ACHN (cell line): ENCODE measurements at regions not wholly inside any gene's neighbourhood (a gene's known extent, or its start where the extent isn't known, plus 50 kb on each side); places are given as distances from the start of the nearest gene placed in this dataset.
A peak's percentile ranks its signal among the peaks of the same experiment; 100 is the strongest.

Experiments
- DNase-seq: peaks from one replicate; pipeline ENCODE4 v3.0.0-alpha.2; 2015
- in situ Hi-C: cut with HindIII; loops from 2 replicates; pipeline ENCODE4 v1.10.0; 2017; ENCODE audit warnings: low sequenced_read_pairs, low pct_ligation_motif_present, low pct_unique_long_range_greater_than_20kb

DNA sequence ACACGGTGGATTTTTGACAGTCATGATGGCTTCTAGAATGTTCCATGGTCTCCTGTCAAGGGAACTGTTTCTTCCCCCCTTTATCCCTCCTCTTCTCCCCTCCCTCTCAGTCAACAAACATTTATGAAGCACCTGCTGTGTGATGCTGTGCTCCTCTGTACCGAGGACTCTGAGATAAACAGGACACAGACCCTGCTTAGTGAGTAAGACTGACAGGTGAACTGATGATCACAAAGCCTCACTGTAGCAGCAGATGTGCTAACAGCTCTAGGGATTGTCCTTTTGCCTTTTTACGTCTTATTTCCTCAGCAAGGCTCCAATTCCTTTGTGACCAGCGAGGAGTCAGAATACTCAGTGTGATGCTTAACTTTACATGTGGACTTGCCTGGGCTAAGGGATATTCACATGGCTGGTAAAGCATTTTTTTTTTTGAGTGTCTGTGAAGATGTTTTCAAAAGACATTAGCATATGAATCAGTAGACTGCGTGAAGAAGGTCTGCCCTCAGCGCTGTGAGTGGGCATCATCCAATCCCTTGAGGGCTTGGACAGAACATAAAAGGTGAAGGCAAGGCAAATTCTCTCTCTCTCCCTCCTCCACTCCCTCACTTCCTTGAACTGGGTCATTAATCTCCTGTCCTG, 170.1 kb downstream of the ADRA2A start:
- in situ Hi-C loops, result no loop called here
- no peak for DNase-seq

DNA sequence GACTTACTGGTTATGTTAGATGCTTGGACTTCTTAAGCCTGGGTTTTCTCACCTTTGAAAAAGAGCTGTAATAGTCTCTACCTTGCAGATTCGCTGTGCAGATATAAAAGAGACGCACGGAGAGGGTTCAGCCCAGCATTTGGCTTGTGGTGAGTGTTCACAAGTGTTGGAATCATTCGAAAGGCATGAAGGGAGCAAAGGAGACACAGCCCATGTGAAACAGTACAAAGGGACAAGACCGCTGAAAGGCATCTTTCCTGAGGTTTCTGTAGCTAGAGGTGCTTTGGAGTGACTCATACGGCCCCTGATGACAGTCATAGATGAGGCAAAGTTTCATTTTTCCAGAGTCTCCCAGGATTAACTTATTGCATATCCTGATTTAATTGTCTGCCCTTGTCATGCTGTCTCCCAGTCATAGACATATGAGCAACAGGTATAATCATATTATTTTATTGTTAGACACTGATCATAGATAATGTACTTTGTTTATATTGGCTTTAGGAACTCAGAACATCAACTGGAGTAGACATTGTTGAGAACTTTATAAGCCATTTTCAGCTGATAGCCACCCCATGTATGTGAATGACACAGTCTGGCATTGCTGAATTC, 171.1 kb downstream of the ADRA2A start:
- DNase-seq, result no peak
- in situ Hi-C loops, result no loop called here

DNA sequence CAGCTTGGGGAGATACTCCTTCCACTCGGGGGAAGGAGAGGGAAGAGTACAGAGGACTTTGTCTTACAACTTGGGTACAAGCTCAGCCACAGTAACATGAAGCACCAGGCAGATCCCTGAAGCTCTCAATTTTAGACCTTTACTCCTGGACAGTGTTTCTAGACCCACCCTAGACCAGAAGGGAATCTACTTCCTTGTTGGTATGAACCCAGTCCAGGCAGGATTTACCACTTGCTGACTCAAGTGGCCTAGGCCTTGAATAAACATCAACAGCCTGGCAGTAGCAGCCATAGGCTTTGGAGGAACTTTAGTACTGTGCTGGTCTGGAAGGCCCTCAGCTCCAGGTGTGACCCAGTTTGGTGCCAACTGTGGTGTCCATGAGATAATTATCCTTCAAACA, 173.1 kb downstream of the ADRA2A start:
- no peak for DNase-seq
- in situ Hi-C loops, result no loop called here

GRCh38 chr10:111261081-111261615, 184.3 kb downstream of the ADRA2A start:
- no peak for DNase-seq
- in situ Hi-C loops, result no loop called here

DNA sequence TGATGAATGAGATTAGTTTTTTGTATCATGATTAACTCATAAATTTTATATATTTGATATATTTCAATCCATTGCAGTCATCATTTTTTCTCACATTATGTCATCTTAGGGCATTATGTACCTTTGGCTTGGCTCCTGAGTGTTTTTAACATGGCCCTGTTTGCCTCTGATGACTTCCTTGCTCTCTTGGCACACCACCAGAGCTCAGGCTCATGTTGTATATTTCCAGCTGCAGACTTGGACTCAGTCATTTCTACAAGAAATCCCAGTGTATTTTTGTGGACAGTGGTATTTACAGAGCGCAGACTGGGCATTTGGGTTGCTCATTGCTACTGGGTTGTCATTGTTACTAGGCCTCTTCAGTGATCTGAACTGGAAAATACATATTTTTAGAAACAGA, 188.5 kb downstream of the ADRA2A start:
- DNase-seq, result no peak
- in situ Hi-C loops, result no loop called here

GRCh38 chr10:111266165-111266564, 189.3 kb downstream of the ADRA2A start:
- DNase-seq, result no peak
- in situ Hi-C loops, result no loop called here

DNA sequence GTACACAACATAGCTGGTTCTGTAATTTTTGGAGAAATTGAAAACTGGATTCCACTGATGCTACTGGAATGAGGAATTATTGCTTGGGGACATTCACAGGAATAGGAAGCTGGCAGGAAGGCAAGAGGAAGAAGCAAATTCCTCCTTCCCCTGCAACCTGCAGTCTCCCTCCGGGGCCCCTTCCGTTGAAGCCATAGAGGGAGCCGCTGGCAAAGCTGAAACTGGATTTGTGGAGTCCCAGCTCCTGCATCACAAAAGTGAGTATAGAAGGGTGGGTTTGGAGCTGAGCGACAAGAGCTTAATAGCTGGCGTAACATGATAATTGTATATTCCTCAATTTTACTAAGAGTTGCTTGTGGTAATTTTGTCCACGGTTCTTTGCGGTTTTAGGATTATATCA, 190.8 kb downstream of the ADRA2A start:
- in situ Hi-C loops, result no loop called here
- DNase-seq, result no peak

DNA sequence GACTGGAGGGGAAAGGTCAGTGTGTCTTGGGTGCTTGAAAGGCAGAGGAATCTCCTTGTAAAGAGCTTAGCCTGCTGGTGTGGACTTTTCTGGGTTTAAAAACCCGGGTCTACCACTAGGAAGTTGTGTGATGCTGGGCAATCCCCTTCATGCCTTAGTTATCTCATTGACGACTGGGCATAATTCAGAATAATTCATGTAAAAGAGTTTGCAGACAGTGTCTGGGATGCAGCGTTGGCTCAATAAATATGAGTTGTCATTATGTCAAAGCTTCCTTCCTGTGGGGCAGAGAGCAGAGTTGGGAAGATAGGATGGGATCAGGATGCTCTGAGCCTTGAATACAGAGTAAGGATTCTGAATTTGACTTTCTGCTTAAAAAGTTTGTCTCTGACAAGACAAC, 196.4 kb downstream of the ADRA2A start:
- DNase-seq, result no peak
- in situ Hi-C loops, result no loop called here

GRCh38 chr10:111273635-111274034, 196.8 kb downstream of the ADRA2A start:
- in situ Hi-C loops, result no loop called here
- DNase-seq, result no peak

GRCh38 chr10:111275091-111275490, 198.3 kb downstream of the ADRA2A start:
- in situ Hi-C loops, result no loop called here

GRCh38 chr10:111277661-111278060, 200.8 kb downstream of the ADRA2A start:
- no peak for DNase-seq
- in situ Hi-C loops, result no loop called here

More at GRCh38 chr10:111275091-111275490, 198.3 kb downstream of the ADRA2A start:
- DNase-seq, result no peak

DNA sequence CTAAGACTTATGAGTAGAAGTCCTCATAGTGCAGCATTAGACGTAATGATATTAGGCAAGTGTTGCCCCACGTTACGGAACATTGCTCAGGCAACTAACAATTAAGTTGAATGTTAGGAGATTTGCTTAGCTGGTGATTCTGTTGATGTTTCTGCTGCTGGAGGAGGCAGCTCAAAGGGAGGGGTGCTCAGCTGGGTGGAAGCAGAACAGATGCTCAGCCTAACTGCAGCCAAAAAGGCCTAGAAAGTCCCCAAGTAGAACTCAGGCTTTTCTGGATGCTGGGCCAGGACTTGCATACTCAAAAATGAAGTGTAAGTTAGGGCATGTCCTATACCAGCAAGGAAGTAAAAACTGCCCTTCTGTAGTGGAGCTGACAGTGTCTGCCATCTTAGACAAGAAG, 201.4 kb downstream of the ADRA2A start:
- in situ Hi-C loops, result no loop called here

DNA sequence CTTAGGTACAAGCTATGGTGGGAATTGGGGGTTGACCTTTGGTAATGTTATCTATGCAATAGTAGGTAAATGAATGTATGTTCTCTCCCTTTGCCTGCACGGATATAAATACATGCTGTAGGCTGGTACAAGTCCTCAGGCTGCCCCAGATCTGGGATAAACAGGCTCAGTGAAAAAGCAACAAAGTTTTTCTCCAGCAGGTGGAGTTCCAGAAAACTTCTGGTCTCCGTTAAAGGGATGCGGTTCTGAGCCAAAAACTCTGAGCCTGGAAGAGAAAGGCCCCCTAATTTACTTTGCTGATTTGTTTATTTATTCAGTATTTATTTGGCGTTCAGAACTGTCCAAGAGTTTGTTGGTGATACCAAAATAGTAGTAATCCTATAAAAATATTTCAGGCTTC, 204.7 kb downstream of the ADRA2A start:
- DNase-seq, result peak; percentile 22
- in situ Hi-C loops, result no loop called here

More for the DNA sequence above, 201.4 kb downstream of the ADRA2A start:
- DNase-seq, result no peak

DNA sequence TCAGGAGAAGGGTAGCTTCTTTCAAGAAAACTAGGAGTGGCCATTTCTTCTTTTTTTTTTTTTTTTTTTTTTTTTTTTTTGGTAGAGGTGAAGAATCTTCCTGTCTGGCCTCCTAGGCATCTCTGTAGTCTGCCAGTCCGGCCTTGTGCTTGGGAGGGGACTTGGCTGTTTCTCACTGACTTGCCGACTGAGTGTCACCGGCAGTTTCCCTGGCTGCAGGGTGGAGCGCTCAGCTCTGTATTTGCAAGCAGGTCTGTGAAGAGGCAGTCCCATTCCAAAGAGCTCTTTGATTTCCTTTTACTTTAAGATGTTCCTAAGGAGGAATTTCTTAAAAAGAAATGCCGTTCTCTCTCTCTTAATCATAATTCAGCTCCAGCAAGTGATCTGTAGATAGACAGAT, 212.6 kb downstream of the ADRA2A start:
- in situ Hi-C loops, result no loop called here
- no peak for DNase-seq

- in situ Hi-C loops, result no loop called here
- DNase-seq, result no peak
Observed at GRCh38 chr10:111290649-111291048, 213.8 kb downstream of the ADRA2A start.

DNA sequence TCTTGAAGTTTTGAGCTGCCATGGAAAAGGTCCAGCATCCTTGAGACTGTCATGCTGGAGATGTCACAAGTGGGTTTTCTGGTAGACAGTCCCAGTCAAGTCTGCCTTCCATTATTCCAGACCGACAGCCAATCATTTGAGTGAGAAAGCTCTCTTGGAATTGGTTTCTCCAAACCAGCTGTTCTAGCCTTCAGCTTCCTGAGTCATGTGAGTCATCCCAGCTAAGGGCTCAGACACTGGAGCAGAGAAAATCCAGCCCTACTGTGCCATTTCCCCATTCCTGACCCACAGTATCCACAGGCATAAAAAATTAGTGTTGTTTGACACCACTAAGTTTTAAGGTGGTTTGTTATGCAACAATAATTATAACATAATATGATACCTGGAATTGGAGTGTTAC, 219.0 kb downstream of the ADRA2A start:
- in situ Hi-C loops, result no loop called here
- DNase-seq, result no peak

DNA sequence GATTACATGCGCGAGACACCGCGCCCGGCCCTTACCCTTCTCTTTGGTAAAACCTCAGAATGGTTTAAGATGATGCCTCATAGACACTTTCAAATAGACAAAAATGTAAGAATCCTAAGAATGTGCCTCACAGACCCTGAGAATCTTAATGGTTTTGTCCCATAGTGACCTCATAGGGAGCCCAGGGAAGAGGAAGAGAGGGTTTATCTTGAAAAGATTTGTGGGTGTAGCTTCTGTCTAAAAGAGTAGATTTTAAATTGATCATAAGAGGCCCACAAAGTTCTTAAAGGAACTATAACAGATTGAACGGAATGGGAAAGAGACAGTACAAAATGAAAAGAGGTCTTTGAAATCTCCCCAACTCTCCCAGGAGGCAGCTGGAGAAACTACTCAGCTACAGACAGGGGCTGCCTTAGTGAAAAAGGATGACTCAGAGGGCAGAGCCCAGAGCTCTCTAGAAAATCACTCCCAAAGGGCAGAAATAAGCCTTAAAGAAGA, 220.6 kb downstream of the ADRA2A start:
- peak; percentile 39 for DNase-seq
- in situ Hi-C loops, result no loop called here

- in situ Hi-C loops, result no loop called here
- no peak for DNase-seq
Observed at GRCh38 chr10:111298031-111298430, 221.2 kb downstream of the ADRA2A start.

GRCh38 chr10:111299037-111299436, 222.2 kb downstream of the ADRA2A start:
- in situ Hi-C loops, result no loop called here
- DNase-seq, result no peak

GRCh38 chr10:111303887-111304286, 227.1 kb downstream of the ADRA2A start:
- in situ Hi-C loops, result no loop called here

More at GRCh38 chr10:111303887-111304286, 227.1 kb downstream of the ADRA2A start:
- DNase-seq, result no peak
